ENCODE measurements at regions not wholly inside any gene's neighbourhood (a gene's known extent, or its start where the extent isn't known, plus 50 kb on each side); places are given as distances from the start of the nearest gene placed in this dataset.

- H3K4me1 Mint-ChIP-seq, result peaks cover 58% of the 10 kb centered on the region
- H3K36me3 Mint-ChIP-seq (ENCODE audit: low read depth), result peaks cover 2% of the 10 kb centered on the region
- H3K4me3 Mint-ChIP-seq, result no peak overlapping the region
- peak overlapping the region; percentile 98 for H3K27ac Mint-ChIP-seq
- no peak for DNase-seq
- H3K27me3 Mint-ChIP-seq, result no peaks in the 10 kb centered on the region
- no peak for ATAC-seq
- no peaks in the 10 kb centered on the region for H3K9me3 ChIP-seq (ENCODE audit: control insufficient read depth, low read length, poor library complexity, severe bottlenecking)
Observed at GRCh38 chr1:185564816-185565215, 169.4 kb upstream of the HMCN1 start.

GRCh38 chr1:185562461-185563359 is 171.5 kb upstream of the HMCN1 start:
- DNase-seq (no peak), ATAC-seq (no peak)
- no peaks in the 10 kb centered on the region for H3K9me3 ChIP-seq (ENCODE audit: control insufficient read depth, low read length, poor library complexity, severe bottlenecking)
- peaks cover 53% of the 10 kb centered on the region for H3K4me1 Mint-ChIP-seq
- H3K36me3 Mint-ChIP-seq (ENCODE audit: low read depth), result peaks cover 2% of the 10 kb centered on the region
- H3K27me3 Mint-ChIP-seq, result no peaks in the 10 kb centered on the region
- H3K4me3 Mint-ChIP-seq, result no peak overlapping the region
- H3K27ac Mint-ChIP-seq, result peak overlapping the region; percentile 98

GRCh38 chr1:185561629-185562028 is 172.6 kb upstream of the HMCN1 start:
- ATAC-seq (peak; percentile 60), DNase-seq (no peak)
- Mint-ChIP-seq H3K27me3 (no peaks in the 10 kb centered on the region), H3K27ac (peak overlapping the region; percentile 98), H3K4me1 (peaks cover 45% of the 10 kb centered on the region), H3K4me3 (peak overlapping the region; percentile 49), H3K36me3 (ENCODE audit: low read depth) (peaks cover 2% of the 10 kb centered on the region)
- H3K9me3 ChIP-seq (ENCODE audit: control insufficient read depth, low read length, poor library complexity, severe bottlenecking), result no peaks in the 10 kb centered on the region

- Mint-ChIP-seq H3K36me3 (ENCODE audit: low read depth) (peaks cover 2% of the 10 kb centered on the region), H3K27ac (peak overlapping the region; percentile 98), H3K27me3 (no peaks in the 10 kb centered on the region), H3K4me3 (peak overlapping the region; percentile 49), H3K4me1 (peaks cover 39% of the 10 kb centered on the region)
- DNase-seq (no peak), ATAC-seq (no peak)
- H3K9me3 ChIP-seq (ENCODE audit: control insufficient read depth, low read length, poor library complexity, severe bottlenecking), result no peaks in the 10 kb centered on the region
Observed at GRCh38 chr1:185560760-185561159, 173.4 kb upstream of the HMCN1 start.

- peak; percentile 80 for ATAC-seq
- Mint-ChIP-seq H3K4me3 (peak overlapping the region; percentile 19), H3K27ac (peak overlapping the region; percentile 98)
Observed at GRCh38 chr1:185559684-185560331, 174.4 kb upstream of the HMCN1 start.

GRCh38 chr1:185559151-185559550 is 175.0 kb upstream of the HMCN1 start:
- DNase-seq, result no peak
- Mint-ChIP-seq H3K4me3 (no peak overlapping the region), H3K36me3 (ENCODE audit: low read depth) (peaks cover 4% of the 10 kb centered on the region), H3K27ac (peak overlapping the region; percentile 98), H3K27me3 (no peaks in the 10 kb centered on the region), H3K4me1 (peaks cover 43% of the 10 kb centered on the region)
- no peaks in the 10 kb centered on the region for H3K9me3 ChIP-seq (ENCODE audit: control insufficient read depth, low read length, poor library complexity, severe bottlenecking)
- ATAC-seq, result no peak

More at GRCh38 chr1:185559684-185560331, 174.4 kb upstream of the HMCN1 start:
- Mint-ChIP-seq H3K27me3 (no peaks in the 10 kb centered on the region), H3K36me3 (ENCODE audit: low read depth) (peaks cover 4% of the 10 kb centered on the region), H3K4me1 (peaks cover 40% of the 10 kb centered on the region)
- DNase-seq, result peak in 1 of 3 donors; percentile 34
- H3K9me3 ChIP-seq (ENCODE audit: control insufficient read depth, low read length, poor library complexity, severe bottlenecking), result no peaks in the 10 kb centered on the region

GRCh38 chr1:185556561-185556960 is 177.6 kb upstream of the HMCN1 start:
- H3K27ac Mint-ChIP-seq, result no peak overlapping the region
- no peak for ATAC-seq

GRCh38 chr1:185555743-185556142 is 178.4 kb upstream of the HMCN1 start:
- peaks cover 2% of the 10 kb centered on the region for H3K36me3 Mint-ChIP-seq (ENCODE audit: low read depth)
- H3K27me3 Mint-ChIP-seq, result no peaks in the 10 kb centered on the region
- DNase-seq (no peak), ATAC-seq (no peak)
- no peak overlapping the region for H3K27ac Mint-ChIP-seq
- peaks cover 18% of the 10 kb centered on the region for H3K4me1 Mint-ChIP-seq
- H3K4me3 Mint-ChIP-seq, result no peak overlapping the region
- H3K9me3 ChIP-seq (ENCODE audit: control insufficient read depth, low read length, poor library complexity, severe bottlenecking), result no peaks in the 10 kb centered on the region

More at GRCh38 chr1:185556561-185556960, 177.6 kb upstream of the HMCN1 start:
- no peak for DNase-seq
- Mint-ChIP-seq H3K4me1 (peaks cover 26% of the 10 kb centered on the region), H3K4me3 (no peak overlapping the region), H3K36me3 (ENCODE audit: low read depth) (peaks cover 2% of the 10 kb centered on the region), H3K27me3 (no peaks in the 10 kb centered on the region)
- no peaks in the 10 kb centered on the region for H3K9me3 ChIP-seq (ENCODE audit: control insufficient read depth, low read length, poor library complexity, severe bottlenecking)

GRCh38 chr1:185551008-185551407 is 183.2 kb upstream of the HMCN1 start:
- H3K9me3 ChIP-seq (ENCODE audit: control insufficient read depth, low read length, poor library complexity, severe bottlenecking), result no peaks in the 10 kb centered on the region
- Mint-ChIP-seq H3K27me3 (no peaks in the 10 kb centered on the region), H3K27ac (no peak overlapping the region), H3K4me3 (no peak overlapping the region), H3K36me3 (ENCODE audit: low read depth) (peaks cover 2% of the 10 kb centered on the region), H3K4me1 (peaks cover 5% of the 10 kb centered on the region)
- DNase-seq, result no peak
- ATAC-seq, result no peak

- no peak overlapping the region for H3K4me3 Mint-ChIP-seq
- peaks cover 3% of the 10 kb centered on the region for H3K4me1 Mint-ChIP-seq
- no peaks in the 10 kb centered on the region for H3K36me3 Mint-ChIP-seq (ENCODE audit: low read depth)
- no peaks in the 10 kb centered on the region for H3K27me3 Mint-ChIP-seq
- ATAC-seq (no peak), DNase-seq (no peak)
- no peak overlapping the region for H3K27ac Mint-ChIP-seq
- no peaks in the 10 kb centered on the region for H3K9me3 ChIP-seq (ENCODE audit: control insufficient read depth, low read length, poor library complexity, severe bottlenecking)
Observed at GRCh38 chr1:185549906-185550305, 184.3 kb upstream of the HMCN1 start.

GRCh38 chr1:185546029-185546428 is 188.2 kb upstream of the HMCN1 start:
- Mint-ChIP-seq H3K4me3 (no peak overlapping the region), H3K36me3 (ENCODE audit: low read depth) (no peaks in the 10 kb centered on the region), H3K27ac (no peak overlapping the region), H3K27me3 (no peaks in the 10 kb centered on the region), H3K4me1 (no peaks in the 10 kb centered on the region)
- H3K9me3 ChIP-seq (ENCODE audit: control insufficient read depth, low read length, poor library complexity, severe bottlenecking), result no peaks in the 10 kb centered on the region
- no peak for DNase-seq
- ATAC-seq, result no peak

- Mint-ChIP-seq H3K4me3 (no peak overlapping the region), H3K27me3 (no peaks in the 10 kb centered on the region), H3K4me1 (no peaks in the 10 kb centered on the region), H3K36me3 (ENCODE audit: low read depth) (peaks cover 3% of the 10 kb centered on the region), H3K27ac (peak overlapping the region; percentile 72)
- DNase-seq (no peak), ATAC-seq (no peak)
- H3K9me3 ChIP-seq (ENCODE audit: control insufficient read depth, low read length, poor library complexity, severe bottlenecking), result no peaks in the 10 kb centered on the region
Observed at GRCh38 chr1:185541871-185542301, 192.3 kb upstream of the HMCN1 start.

- Mint-ChIP-seq H3K27ac (no peak overlapping the region), H3K36me3 (ENCODE audit: low read depth) (peaks cover 3% of the 10 kb centered on the region), H3K4me1 (peaks cover 2% of the 10 kb centered on the region), H3K27me3 (peaks cover 4% of the 10 kb centered on the region), H3K4me3 (no peak overlapping the region)
- ATAC-seq, result no peak
- H3K9me3 ChIP-seq (ENCODE audit: control insufficient read depth, low read length, poor library complexity, severe bottlenecking), result no peaks in the 10 kb centered on the region
- no peak for DNase-seq
Observed at GRCh38 chr1:185540295-185540694, 193.9 kb upstream of the HMCN1 start.

Measured in T-helper 17 cell (primary cell).